Astrocyte (in vitro differentiated cells and primary cell): ENCODE measurements at regions not wholly inside any gene's neighbourhood (a gene's known extent, or its start where the extent isn't known, plus 50 kb on each side); places are given as distances from the start of the nearest gene placed in this dataset.
A peak's percentile ranks its signal among the peaks of the same experiment; 100 is the strongest.

Source experiments
- DNase-seq: peaks from one replicate; pipeline ENCODE4 v3.0.0-alpha.2; 2010; ENCODE audit warnings: low read depth
- FAIRE-seq: peaks from 2 replicates; lab custom pipeline; 2011; peaks lifted over from hg19 to GRCh38; lab: Jason Lieb, UNC
- H2AFZ ChIP-seq: 2 replicates; pipeline ENCODE4 v1.6.0; 2012; ENCODE audit warnings: low read depth, low read length, inconsistent platforms
- H3K27ac ChIP-seq: 2 replicates; pipeline ENCODE4 v1.5.1; 2011; ENCODE audit warnings: low read depth, low read length, inconsistent platforms
- H3K27me3 ChIP-seq: 2 replicates; pipeline ENCODE4 v1.6.0; 2011; ENCODE audit warnings: low read length, inconsistent platforms; ENCODE audit not compliant: insufficient read depth
- H3K36me3 ChIP-seq: 2 replicates; pipeline ENCODE4 v1.5.1; 2011; ENCODE audit warnings: low read length, inconsistent platforms; ENCODE audit not compliant: insufficient read depth
- H3K4me1 ChIP-seq: 2 replicates; pipeline ENCODE4 v1.5.1; 2011; ENCODE audit warnings: low read length, inconsistent platforms; ENCODE audit not compliant: insufficient read depth
- H3K4me2 ChIP-seq: 2 replicates; pipeline ENCODE4 v1.6.0; 2012; ENCODE audit warnings: low read length, inconsistent platforms
- H3K4me3 ChIP-seq: 2 replicates; pipeline ENCODE4 v1.5.1; 2011; ENCODE audit warnings: low read depth, mild to moderate bottlenecking, low read length, inconsistent platforms; ENCODE audit not compliant: insufficient read depth
- H3K79me2 ChIP-seq: 2 replicates; pipeline ENCODE4 v1.6.0; 2012; ENCODE audit warnings: mild to moderate bottlenecking, low read length, inconsistent platforms; ENCODE audit not compliant: insufficient read depth
- H3K9ac ChIP-seq: 2 replicates; pipeline ENCODE4 v1.6.0; 2012; ENCODE audit warnings: mild to moderate bottlenecking, low read length, inconsistent platforms
- H3K9me3 ChIP-seq: 2 replicates; pipeline ENCODE4 v1.5.1; 2012; ENCODE audit warnings: low read depth, mild to moderate bottlenecking, low read length, inconsistent platforms; ENCODE audit not compliant: insufficient read depth
- H4K20me1 ChIP-seq: 2 replicates; pipeline ENCODE4 v1.6.0; 2012; ENCODE audit warnings: low read length, inconsistent platforms; ENCODE audit not compliant: insufficient read depth
- H3K27ac Mint-ChIP-seq: one replicate; pipeline ENCODE4 v1.8.0; 2021; ENCODE audit warnings: mild to moderate bottlenecking, mixed read lengths; ENCODE audit not compliant: unreplicated experiment
- H3K27me3 Mint-ChIP-seq: one replicate; pipeline ENCODE4 v1.8.0; 2021; ENCODE audit warnings: low read depth, mixed read lengths; ENCODE audit not compliant: unreplicated experiment
- H3K36me3 Mint-ChIP-seq: one replicate; pipeline ENCODE4 v1.8.0; 2021; ENCODE audit warnings: low read depth, mixed read lengths; ENCODE audit not compliant: unreplicated experiment
- H3K4me1 Mint-ChIP-seq: one replicate; pipeline ENCODE4 v1.8.0; 2021; ENCODE audit warnings: low read depth, mixed read lengths; ENCODE audit not compliant: unreplicated experiment
- H3K4me3 Mint-ChIP-seq: one replicate; pipeline ENCODE4 v1.8.0; 2021; ENCODE audit warnings: mild to moderate bottlenecking, moderate library complexity, mixed read lengths; ENCODE audit not compliant: unreplicated experiment
- H3K9me3 Mint-ChIP-seq: one replicate; pipeline ENCODE4 v1.8.0; 2021; ENCODE audit warnings: mild to moderate bottlenecking, mixed read lengths; ENCODE audit not compliant: unreplicated experiment
- CTCF ChIP-seq: IDR thresholded peaks from 2 replicates; pipeline ENCODE4 v1.5.1; 2011; ENCODE audit warnings: low read depth, mild to moderate bottlenecking, inconsistent platforms, low read length, moderate library complexity; ENCODE audit not compliant: insufficient read depth
- EZH2 ChIP-seq: IDR thresholded peaks from 2 replicates; pipeline ENCODE4 v1.6.1; 2012; ENCODE audit warnings: mild to moderate bottlenecking, low read length, inconsistent platforms; ENCODE audit not compliant: insufficient read depth

GRCh38 chr15:70583006-70583405 is 180.4 kb downstream of the UACA start:
- Mint-ChIP-seq H3K4me3 (no peak overlapping the region), H3K4me1 (peaks cover 12% of the 10 kb centered on the region), H3K27me3 (peaks cover 20% of the 10 kb centered on the region), H3K9me3 (peaks cover 2% of the 10 kb centered on the region), H3K27ac (no peak overlapping the region), H3K36me3 (peaks cover 2% of the 10 kb centered on the region)
- H3K27me3 ChIP-seq, result peaks cover 35% of the 10 kb centered on the region
- peaks cover 6% of the 10 kb centered on the region for H3K4me1 ChIP-seq
- H3K27ac ChIP-seq, result no peak overlapping the region
- no peaks in the 10 kb centered on the region for H3K9me3 ChIP-seq
- no peak overlapping the region for H3K4me3 ChIP-seq
- H3K4me2 ChIP-seq, result no peak overlapping the region
- DNase-seq (no peak), FAIRE-seq (no peak)
- H3K36me3 ChIP-seq, result no peaks in the 10 kb centered on the region
- H3K79me2 ChIP-seq, result no peaks in the 10 kb centered on the region
- TF ChIP-seq CTCF, result no peak
- TF ChIP-seq EZH2, result no peak
- no peak overlapping the region for H3K9ac ChIP-seq
- no peak overlapping the region for H2AFZ ChIP-seq
- H4K20me1 ChIP-seq, result no peaks in the 10 kb centered on the region

DNA sequence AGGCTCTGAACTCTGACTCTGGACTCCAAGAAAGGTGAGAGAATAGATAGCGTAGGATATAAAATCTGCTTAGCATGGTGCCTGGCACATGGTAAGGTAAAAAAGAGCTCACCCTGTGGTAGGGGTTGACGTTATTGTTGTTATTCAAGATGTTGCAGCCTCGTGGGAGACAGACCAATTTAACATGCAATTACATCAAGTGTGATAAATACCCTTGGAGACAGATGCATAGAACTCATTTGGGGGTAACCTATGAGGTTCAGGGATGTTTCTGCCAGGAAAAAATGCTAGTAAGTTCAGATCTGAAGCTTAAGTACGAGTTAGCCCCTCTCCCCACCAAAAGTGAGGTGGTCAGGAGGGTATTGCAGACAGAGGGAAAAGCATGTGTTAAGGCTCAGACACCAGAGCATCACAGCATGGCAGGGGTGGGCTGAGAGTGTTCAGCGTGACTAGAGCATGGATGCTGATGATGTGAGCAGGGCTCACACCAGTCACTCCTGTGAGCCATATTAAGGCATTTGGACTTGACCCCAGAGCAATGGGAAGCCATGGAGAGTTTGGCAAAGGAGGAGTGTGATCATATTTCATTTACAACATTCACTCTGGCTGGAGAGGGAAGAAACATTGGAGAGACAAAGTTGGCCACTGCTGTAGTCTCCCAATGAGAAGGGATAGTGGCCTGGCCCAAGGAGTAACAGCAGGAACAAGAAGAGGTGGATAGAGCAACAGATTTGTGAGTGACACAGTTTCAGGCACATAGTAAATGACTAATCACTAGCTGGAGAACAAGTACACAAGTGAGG is 181.0 kb downstream of the UACA start:
- Histone ChIP-seq H3K4me2 (no peak overlapping the region), H3K9me3 (no peaks in the 10 kb centered on the region), H3K36me3 (no peaks in the 10 kb centered on the region), H2AFZ (no peak overlapping the region), H3K27me3 (peaks cover 36% of the 10 kb centered on the region), H3K4me3 (no peak overlapping the region), H3K9ac (no peak overlapping the region), H4K20me1 (no peaks in the 10 kb centered on the region), H3K4me1 (peaks cover 6% of the 10 kb centered on the region), H3K79me2 (no peaks in the 10 kb centered on the region), H3K27ac (no peak overlapping the region)
- FAIRE-seq (no peak), DNase-seq (peak; percentile 61)
- Mint-ChIP-seq H3K4me3 (no peak overlapping the region), H3K27ac (no peak overlapping the region), H3K9me3 (peaks cover 2% of the 10 kb centered on the region), H3K36me3 (peaks cover 2% of the 10 kb centered on the region), H3K4me1 (peaks cover 8% of the 10 kb centered on the region), H3K27me3 (peaks cover 24% of the 10 kb centered on the region)
- TF ChIP-seq EZH2, result no peak
- no peak for TF ChIP-seq CTCF

- Mint-ChIP-seq H3K9me3 (peaks cover 2% of the 10 kb centered on the region), H3K36me3 (peaks cover 2% of the 10 kb centered on the region), H3K27me3 (peaks cover 30% of the 10 kb centered on the region), H3K4me1 (peaks cover 8% of the 10 kb centered on the region), H3K27ac (no peak overlapping the region), H3K4me3 (no peak overlapping the region)
- Histone ChIP-seq H3K36me3 (no peaks in the 10 kb centered on the region), H3K9ac (no peak overlapping the region), H3K9me3 (no peaks in the 10 kb centered on the region), H4K20me1 (no peaks in the 10 kb centered on the region), H3K4me2 (no peak overlapping the region), H3K4me3 (no peak overlapping the region), H3K4me1 (peaks cover 6% of the 10 kb centered on the region), H2AFZ (no peak overlapping the region), H3K27me3 (peaks cover 48% of the 10 kb centered on the region), H3K27ac (no peak overlapping the region), H3K79me2 (no peaks in the 10 kb centered on the region)
- FAIRE-seq (no peak), DNase-seq (no peak)
- TF ChIP-seq CTCF (no peak), EZH2 (no peak)
Observed at GRCh38 chr15:70580958-70581357, 182.4 kb downstream of the UACA start.
